ENCODE measurements at regions not wholly inside any gene's neighbourhood (a gene's known extent, or its start where the extent isn't known, plus 50 kb on each side); places are given as distances from the start of the nearest gene placed in this dataset.

GRCh38 chr4:26141911-26142638 lies 178.7 kb upstream of the RBPJ start:
- no peak for DNase-seq

DNA sequence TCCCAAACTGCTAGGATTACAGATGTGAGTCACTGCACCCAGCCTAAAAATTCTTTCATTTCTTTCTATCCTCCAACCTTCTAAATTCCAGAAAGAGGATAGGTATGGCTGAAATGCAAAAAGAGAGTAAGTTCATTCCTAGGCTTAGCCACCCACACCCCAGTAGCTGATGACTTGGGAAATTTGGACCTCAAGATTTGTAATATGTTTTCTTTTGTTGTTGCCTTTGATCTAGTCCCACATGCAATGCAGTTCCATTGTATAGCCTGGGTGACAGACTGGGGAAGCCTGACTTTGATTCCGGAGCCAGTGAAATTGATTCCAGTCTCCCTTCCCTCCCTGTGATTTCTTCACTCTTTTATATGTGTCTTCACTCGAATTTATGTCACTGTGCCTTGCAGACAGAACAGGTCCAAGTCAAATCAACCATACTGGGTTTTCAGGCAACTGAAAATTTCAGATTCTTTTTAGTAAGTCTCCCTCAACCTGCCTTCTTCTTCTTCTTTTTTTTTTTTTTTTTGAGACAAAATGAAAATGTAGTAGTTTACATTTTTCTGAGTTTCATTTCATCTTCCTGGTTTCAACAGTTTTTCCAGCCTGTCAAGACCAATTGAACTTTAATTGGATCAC lies 176.2 kb upstream of the RBPJ start:
- DNase-seq: no peak

DNA sequence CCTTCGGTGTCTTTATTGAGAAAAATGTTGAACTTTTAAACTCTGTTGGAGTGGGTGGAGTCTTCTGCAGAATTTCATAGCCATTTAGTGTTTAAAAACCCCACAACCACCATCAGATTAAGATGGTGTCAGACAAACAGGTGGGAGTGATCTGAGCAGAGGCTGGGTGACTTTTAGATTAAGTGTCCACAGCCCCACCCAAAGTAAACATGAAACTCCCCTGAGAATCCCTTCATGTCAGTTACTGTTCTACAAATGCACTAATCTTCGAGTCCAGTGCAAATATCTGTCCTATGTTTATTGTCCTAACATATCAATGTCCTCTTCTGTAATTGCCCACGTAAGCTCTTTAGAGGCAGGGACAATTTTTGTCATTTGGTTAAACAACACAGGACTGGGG lies 175.6 kb upstream of the RBPJ start:
- no peak for DNase-seq

- no peak for DNase-seq
These were observed 171.9 kb upstream of the RBPJ start for GRCh38 chr4:26148927-26149326.

DNA sequence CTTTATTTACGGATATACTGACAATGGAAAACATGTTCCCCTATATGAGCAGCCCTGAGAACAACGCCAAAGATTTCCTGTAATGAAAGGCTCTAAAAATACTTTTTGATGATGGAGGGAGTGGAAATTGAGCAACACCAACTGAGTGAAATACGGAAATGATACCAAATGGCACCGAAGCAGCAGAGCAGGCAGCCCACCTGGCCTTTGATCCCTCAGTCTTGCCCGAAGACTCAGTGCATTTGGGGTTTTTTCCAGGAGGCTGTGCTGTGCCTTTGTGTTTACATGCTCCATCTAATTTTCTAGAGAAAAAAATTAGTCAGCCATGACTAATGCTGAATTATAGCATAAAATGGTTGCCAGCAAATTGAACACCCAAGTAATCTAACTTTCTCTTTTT lies 169.9 kb upstream of the RBPJ start:
- DNase-seq: peak; percentile 49 to 53

DNA sequence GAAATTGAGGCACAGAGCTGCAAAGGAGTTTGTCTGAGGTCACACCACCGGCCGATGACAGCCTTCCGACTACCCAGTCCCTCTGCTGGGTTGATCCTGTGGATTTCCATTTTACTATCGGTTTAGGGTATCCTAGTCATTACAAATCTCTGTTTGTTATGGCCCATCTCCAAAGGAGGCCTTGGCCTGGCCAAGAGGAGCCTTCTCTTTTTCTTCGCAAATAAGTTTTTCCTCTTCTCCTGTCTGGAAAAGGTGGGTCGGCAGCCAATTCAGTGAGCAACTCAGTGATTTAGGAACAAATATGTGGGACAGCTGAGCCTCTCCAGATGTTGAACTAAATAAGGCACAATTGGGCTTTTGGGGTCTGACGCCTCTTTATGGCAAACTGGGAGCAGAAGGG lies 169.2 kb upstream of the RBPJ start:
- no peak for DNase-seq

DNA sequence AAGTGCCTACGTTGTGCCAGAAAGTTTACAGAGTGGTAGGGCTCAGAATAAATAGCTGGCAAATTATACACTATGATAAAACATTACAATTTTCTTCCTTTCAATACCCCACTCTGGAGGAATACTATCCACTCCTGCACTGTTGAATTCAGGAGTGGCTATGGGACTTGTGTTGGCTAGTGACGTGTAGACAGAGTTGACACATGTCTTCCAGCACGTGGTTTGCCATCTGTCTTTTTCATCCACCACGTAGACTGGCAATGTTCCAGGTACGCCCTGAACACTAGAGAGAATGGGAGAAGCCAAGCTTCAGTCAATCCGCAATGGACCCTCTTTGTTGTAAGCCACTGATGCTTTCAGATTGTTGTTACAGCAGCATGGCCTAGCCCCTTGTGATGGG lies 168.8 kb upstream of the RBPJ start:
- no peak for DNase-seq

GRCh38 chr4:26157541-26157940 lies 163.3 kb upstream of the RBPJ start:
- DNase-seq: no peak

DNA sequence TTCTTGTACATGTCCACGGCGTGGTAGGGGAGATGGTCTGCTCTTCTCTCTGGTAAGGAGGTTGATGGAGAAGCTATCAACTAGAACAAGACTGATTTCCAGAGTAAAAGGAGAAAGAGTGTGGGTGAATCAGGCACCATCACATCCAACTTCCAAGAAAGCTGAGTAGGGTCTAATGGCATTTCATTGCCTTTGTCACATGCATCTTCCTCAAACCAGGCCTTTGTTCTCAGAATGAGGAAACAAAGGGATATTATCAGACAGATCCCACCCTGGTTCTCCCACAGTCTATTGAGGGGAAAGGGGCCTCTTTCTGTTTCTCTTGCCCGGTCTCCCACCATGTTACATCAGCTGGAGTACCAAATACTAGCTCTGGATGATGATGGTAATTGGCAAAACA lies 160.2 kb upstream of the RBPJ start:
- peak in 1 of 2 donors; percentile 4 for DNase-seq

DNA sequence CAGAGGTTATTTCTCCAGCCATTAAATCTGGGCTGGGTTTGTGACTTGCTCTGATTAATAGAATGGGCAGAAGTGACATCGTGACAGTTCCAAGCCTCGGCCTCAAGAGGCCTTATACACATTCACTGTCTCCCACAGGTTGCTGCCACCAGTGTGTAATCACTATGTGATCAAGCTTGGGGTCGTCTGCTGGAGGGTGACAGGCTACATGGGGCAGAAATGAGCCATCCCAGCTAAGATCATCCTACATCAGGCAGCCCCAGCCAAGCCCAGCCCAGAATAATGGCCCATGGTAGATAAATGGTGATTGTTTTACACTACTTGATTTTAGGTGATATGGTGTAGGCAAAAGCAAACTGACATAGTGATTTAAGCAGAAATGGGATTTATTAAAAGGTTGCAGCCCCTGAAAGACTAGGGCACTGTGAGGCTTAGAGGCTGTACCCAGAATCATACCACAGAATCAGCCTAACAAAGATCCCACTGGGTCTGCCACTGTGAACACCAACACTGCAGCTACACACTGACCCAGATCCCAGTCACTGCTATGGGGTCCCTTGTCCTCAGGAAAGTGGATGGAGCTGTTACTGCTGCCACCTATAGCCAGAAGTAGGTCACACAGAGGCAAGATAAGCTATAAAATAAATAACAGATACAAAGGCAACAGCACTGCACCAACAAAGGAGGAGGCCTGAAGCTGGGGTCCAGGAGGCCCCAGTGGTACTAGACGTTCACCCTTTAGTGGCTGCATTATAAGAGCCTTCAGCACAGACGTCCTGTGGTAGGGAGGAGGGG lies 159.6 kb upstream of the RBPJ start:
- no peak for DNase-seq

GRCh38 chr4:26162101-26162500 lies 158.7 kb upstream of the RBPJ start:
- DNase-seq: no peak

GRCh38 chr4:26163425-26164362 lies 157.1 kb upstream of the RBPJ start:
- DNase-seq: no peak

- no peak for DNase-seq
These were observed 149.3 kb upstream of the RBPJ start for GRCh38 chr4:26171501-26171900.

- DNase-seq: no peak
These were observed 148.9 kb upstream of the RBPJ start for GRCh38 chr4:26171941-26172340.

DNA sequence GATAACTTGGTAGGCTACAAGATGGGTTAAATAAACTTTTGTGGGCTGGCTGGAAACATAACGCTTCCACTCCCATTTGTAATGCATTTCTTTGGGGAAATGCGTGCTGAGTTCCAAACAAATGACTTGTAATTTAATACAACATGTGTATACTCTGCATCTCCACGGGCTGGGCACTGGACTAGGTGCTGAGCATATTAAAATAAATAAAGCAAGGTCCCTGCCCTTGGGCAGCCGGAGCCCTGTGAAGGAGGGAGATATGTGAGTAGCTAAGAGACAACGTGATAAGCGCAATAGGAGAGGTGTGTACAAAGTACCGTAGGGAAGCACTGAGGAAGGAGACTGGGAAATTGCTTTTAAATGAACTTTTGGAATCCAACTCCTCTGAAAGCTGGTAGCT lies 147.2 kb upstream of the RBPJ start:
- DNase-seq: no peak

DNA sequence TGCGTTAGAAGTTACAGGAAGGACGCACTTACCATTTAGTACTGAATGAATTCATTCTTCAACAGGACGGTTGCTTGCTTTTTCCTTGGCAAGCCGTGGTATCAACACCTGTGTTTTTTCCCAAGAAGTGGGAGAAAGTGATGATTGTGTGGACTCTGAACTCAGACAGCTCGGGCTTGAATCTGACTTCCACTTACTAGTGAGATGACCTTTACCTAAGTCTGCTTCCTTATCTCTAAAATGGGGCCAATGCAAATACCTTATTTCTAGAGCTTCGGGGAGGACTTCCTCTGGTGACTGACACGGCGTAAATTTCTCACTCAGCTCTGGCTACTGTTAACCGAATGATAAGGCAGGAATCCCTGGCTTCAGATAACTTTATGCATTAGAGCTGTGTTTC lies 146.8 kb upstream of the RBPJ start:
- no peak for DNase-seq

DNA sequence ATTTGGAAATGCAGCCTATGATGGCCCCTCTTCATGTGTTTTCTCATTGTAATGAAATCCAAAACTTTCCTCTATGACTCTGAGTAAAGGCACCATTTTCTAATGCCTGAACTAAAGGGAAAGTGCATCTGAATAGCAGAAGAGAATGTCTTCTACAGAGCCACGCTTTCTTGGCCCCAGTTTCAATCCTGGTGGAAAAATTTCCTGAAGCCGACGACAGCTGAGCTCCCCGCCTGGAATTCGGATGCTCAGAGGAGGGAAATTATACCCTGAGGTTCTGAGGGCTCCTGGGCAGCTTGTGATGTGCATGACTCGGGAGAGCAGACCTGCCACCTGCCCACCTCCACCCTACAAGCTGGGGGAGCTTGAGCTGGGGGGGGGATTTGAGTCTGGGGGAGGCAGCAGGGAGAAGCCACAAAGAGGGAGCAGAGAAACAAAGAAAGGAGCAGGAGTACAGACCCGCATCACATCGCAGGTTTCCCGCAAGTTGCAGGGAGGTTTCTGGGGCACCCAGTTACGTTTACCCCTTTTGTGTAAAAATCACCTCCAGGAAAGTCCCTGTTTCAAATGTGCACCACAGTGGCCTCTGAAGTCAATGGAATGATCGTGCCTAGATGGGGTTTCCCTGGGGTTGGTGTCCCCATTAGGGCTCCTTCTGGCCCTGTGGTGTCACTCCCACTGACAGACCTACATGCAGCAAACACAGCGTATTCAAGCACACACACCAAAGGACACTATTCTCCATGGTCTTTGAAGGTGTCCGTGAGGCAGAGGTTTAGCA lies 145.6 kb upstream of the RBPJ start:
- DNase-seq: peak; percentile 26 to 36

DNA sequence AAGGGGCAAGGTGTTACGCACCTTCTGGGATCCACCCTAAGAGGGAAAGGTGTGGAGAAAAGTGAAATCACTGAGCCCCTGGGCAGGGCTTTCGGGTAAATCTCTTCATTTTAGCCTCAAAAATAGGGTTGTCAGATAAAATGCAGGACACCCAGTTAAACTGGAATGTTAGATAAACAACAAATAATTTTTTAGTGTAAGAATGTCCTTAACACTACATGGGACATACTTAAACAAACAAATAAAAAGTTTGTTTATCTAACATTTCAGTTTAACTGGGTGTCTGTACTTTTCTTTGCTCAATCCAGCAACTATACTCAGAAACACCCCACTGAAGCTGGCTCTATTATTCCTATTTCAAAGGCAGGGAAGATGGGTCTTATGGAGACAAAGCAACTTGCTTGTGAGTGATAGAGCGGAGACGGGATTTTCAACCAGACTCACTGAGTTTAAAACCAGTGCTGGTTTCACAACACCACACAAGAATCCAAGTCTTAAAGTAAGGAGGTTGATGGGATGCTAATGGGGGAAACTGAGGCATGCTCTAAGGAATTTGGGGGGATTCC lies 144.8 kb upstream of the RBPJ start:
- DNase-seq: no peak

- no peak for DNase-seq
These were observed 144.1 kb upstream of the RBPJ start for GRCh38 chr4:26176598-26177149.

DNA sequence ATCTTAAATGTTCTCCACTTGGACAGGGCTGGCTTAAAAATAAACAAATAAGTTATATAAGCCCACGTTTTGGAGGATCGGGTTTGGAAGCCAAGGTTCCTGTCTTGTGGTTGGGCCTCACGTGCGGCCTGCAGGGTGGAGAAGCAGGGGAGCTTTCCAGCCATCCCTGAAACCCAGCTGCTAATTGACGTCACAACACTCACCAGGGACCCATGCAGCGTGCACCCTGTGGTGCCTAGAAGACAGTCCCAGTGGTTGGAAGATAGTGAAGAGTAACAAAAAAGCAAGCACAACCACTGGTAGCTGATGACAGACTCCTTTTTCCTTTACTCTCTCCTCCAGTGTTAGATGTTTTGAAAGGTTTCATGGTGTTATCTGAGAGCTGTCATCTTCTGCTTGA lies 142.0 kb upstream of the RBPJ start:
- no peak for DNase-seq

DNA sequence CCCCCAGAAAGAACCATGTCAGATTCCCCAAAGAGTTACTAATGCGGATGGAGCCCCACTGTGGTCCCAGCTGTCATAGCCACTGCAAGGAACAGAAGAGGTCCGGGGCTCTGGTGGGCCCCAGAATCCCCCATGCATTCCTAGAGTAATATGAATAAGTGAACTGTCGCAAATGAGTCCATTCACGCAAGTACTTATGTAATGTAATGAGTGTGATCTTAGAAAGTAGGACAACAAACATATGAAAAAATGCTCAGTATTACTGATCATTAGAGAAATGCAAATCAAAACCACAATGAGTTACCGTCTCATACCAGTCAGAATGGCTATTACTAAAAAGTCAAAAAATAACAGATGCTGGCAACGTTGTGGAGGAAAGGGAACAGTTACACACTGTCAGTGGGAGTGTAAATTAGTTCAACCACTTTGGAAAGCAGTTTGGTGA lies 141.5 kb upstream of the RBPJ start:
- DNase-seq: no peak
